Neuron (in vitro differentiated cells): ENCODE measurements at regions not wholly inside any gene's neighbourhood (a gene's known extent, or its start where the extent isn't known, plus 50 kb on each side); places are given as distances from the start of the nearest gene placed in this dataset.
"Not testable (repeated sequence)": the region's sequence is repeated elsewhere in the genome, so short reads cannot be mapped to it uniquely, and the experiment has no call there.

Experiments used
- H2AFZ ChIP-seq: one replicate; pipeline ENCODE4 v1.6.1; 2013; ENCODE audit warnings: low read depth, mild to moderate bottlenecking, inconsistent platforms, low read length, moderate library complexity
- H3K27me3 ChIP-seq: one replicate; pipeline ENCODE4 v1.6.1; 2013; ENCODE audit warnings: low read length; ENCODE audit not compliant: insufficient read depth
- H3K36me3 ChIP-seq: one replicate; pipeline ENCODE4 v1.6.1; 2013; ENCODE audit warnings: low read length; ENCODE audit not compliant: insufficient read depth
- H3K4me1 ChIP-seq: one replicate; pipeline ENCODE4 v1.6.1; 2013; ENCODE audit warnings: low read length; ENCODE audit not compliant: insufficient read depth
- H3K4me3 ChIP-seq: 2 replicates; pipeline ENCODE4 v1.5.1; 2013; ENCODE audit warnings: mild to moderate bottlenecking, low read length, moderate library complexity
- H3K9me3 ChIP-seq: one replicate; pipeline ENCODE4 v1.6.1; 2013; ENCODE audit warnings: low read length

DNA sequence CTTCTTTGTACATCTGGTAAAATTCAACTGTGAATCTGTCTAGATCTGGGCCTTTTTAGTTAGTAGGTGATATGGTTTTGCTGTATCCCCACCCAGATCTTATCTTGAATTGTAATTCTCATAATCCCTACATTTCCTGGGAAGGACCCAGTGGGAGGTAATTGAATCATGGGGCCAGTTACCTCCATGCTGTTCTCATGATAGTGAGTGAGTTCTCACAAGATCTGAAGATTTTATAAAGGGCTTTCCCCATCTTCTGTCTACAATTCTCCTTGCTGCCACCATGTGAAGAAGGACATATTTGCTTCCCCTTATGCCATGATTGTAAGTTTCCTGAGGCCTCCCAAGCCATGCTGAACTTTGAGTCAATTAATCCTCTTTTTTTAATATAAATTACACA is 410.4 kb upstream of the EPHA7 start:
- H3K9me3 ChIP-seq, H2AFZ ChIP-seq, H3K4me3 ChIP-seq, H3K36me3 ChIP-seq, H3K4me1 ChIP-seq, H3K27me3 ChIP-seq: not testable (repeated sequence)

DNA sequence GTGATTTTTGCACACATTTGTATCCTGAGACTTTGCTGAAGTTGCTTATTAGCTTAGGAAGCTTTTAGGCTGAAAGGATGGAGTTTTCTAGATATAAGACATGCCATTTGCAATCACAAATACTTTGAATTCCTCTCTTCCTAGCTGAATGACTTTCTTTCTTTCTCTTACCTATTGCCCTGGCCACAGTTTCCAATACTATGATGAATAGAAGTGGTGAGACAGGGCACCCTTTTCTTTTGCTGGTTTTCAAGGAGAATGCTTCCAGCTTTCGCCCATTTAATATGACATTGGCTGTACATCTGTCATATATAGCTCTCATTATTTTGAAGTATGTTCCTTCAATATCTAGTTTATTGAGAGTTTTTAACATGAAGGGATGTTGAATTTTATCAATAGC is 409.6 kb upstream of the EPHA7 start:
- Histone ChIP-seq H3K36me3 (no peaks in the 10 kb centered on the region), H3K4me1 (peaks cover 3% of the 10 kb centered on the region), H3K4me3 (no peak overlapping the region), H3K27me3 (no peaks in the 10 kb centered on the region), H3K9me3 (no peaks in the 10 kb centered on the region), H2AFZ (no peak overlapping the region)

DNA sequence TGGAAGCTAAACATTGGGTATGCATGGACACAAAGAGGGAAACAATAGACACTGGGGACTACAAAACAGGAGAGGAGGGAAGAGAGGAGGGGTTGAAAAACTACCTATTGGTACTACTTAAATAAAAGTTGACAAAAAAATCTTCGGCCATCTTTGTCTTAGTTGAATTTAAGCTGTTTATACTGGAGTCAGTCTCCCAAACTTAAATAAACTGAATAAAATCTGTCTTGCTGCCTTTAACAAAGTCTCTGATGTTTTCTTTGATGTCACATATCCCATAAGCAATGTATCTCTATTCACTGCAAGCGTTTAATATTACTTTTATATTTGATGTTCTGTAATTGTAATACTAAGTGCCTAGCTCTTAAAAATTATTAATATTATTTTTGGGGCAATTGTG is 409.2 kb upstream of the EPHA7 start:
- no peak overlapping the region for H3K4me3 ChIP-seq
- no peaks in the 10 kb centered on the region for H3K9me3 ChIP-seq
- peak overlapping the region; percentile 46 for H2AFZ ChIP-seq
- no peaks in the 10 kb centered on the region for H3K27me3 ChIP-seq
- no peaks in the 10 kb centered on the region for H3K36me3 ChIP-seq
- H3K4me1 ChIP-seq, result peaks cover 3% of the 10 kb centered on the region

- Histone ChIP-seq H3K36me3 (no peaks in the 10 kb centered on the region), H3K27me3 (no peaks in the 10 kb centered on the region), H3K4me3 (no peak overlapping the region), H2AFZ (no peak overlapping the region), H3K4me1 (peaks cover 3% of the 10 kb centered on the region), H3K9me3 (no peaks in the 10 kb centered on the region)
Measured at GRCh38 chr6:93827728-93828127, 408.4 kb upstream of the EPHA7 start.

GRCh38 chr6:93825950-93826349 is 406.6 kb upstream of the EPHA7 start:
- Histone ChIP-seq H3K27me3 (no peaks in the 10 kb centered on the region), H2AFZ (no peak overlapping the region), H3K4me3 (no peak overlapping the region), H3K9me3 (no peaks in the 10 kb centered on the region), H3K36me3 (no peaks in the 10 kb centered on the region), H3K4me1 (peaks cover 3% of the 10 kb centered on the region)

DNA sequence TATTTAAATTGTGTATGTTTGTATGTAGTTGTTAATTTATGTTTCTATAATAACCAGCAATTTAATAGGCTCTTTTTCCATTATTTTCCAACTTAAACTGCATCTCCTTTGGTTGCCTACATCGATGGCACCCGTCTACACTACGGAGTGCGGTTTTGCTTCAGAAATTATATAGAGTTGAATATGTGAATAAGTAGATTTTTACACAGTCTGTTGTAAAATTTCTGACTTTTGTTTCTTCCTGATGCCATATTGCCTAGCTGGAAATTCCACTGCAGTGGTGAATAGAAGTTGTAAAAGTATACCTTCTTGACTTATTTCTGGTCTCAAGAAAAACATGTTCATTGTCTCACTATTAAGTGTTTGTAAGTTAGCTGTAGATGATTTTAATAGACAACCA is 404.1 kb upstream of the EPHA7 start:
- Histone ChIP-seq H3K27me3 (no peaks in the 10 kb centered on the region), H3K9me3 (no peaks in the 10 kb centered on the region), H2AFZ (no peak overlapping the region), H3K36me3 (no peaks in the 10 kb centered on the region), H3K4me1 (no peaks in the 10 kb centered on the region), H3K4me3 (no peak overlapping the region)

- Histone ChIP-seq H3K4me1 (no peaks in the 10 kb centered on the region), H2AFZ (no peak overlapping the region), H3K36me3 (no peaks in the 10 kb centered on the region), H3K9me3 (no peaks in the 10 kb centered on the region), H3K4me3 (no peak overlapping the region), H3K27me3 (no peaks in the 10 kb centered on the region)
Measured at GRCh38 chr6:93822434-93823265, 403.3 kb upstream of the EPHA7 start.

DNA sequence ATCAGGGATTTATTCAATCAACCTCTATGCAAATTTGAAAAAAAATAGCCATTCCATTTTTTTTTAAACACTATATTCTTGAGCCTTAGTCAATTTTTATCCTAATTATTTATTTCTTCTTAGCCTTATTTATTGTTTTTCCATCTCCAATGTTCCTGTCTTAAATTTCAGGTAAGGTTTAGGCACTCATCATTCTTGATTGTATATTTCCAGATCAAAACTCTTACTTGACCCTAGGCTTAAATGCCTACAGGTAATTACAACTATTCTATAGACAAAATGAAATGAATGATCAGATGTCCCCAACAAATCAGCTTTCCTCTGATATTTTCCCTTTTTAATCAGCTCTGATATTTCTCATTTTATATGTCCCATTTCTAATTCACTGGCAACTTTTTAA is 402.6 kb upstream of the EPHA7 start:
- no peak overlapping the region for H2AFZ ChIP-seq
- H3K4me3 ChIP-seq, result no peak overlapping the region
- no peaks in the 10 kb centered on the region for H3K27me3 ChIP-seq
- no peaks in the 10 kb centered on the region for H3K36me3 ChIP-seq
- H3K4me1 ChIP-seq, result no peaks in the 10 kb centered on the region
- H3K9me3 ChIP-seq, result no peaks in the 10 kb centered on the region

DNA sequence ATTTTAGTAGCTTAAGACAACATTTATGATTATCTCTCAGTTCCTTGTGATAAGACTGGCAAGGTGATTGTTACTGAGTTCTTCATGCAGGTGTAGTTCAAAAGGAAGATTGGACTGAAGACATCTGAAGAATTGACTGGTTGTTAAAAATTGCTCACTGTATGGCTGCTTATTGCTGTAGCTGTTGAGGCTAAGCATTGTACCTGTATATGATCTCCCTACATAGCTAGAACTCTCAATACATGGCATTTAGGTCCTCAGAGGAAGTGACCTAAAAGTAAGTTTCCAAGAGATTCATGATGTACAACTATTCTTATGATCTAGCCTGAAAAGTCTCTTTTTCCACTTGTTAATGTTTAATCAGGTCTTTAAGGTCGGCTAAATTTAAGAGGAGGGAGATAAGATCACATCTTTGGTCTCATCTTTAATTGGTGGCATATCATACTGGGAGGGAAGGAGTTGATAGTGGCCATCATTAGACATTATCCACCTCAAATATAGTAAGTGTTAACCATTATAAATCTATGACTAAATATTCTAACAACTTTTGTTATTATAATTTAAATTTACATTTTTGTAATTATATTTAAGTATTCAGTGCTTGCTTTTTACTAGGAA is 401.2 kb upstream of the EPHA7 start:
- no peak overlapping the region for H3K4me3 ChIP-seq

GRCh38 chr6:93819189-93819588 is 399.8 kb upstream of the EPHA7 start:
- Histone ChIP-seq H3K9me3 (no peaks in the 10 kb centered on the region), H3K36me3 (no peaks in the 10 kb centered on the region), H3K27me3 (no peaks in the 10 kb centered on the region), H3K4me1 (no peaks in the 10 kb centered on the region), H3K4me3 (no peak overlapping the region), H2AFZ (no peak overlapping the region)

More for the DNA sequence above, 401.2 kb upstream of the EPHA7 start:
- Histone ChIP-seq H3K36me3 (no peaks in the 10 kb centered on the region), H3K9me3 (no peaks in the 10 kb centered on the region), H3K4me1 (no peaks in the 10 kb centered on the region), H2AFZ (no peak overlapping the region), H3K27me3 (no peaks in the 10 kb centered on the region)

DNA sequence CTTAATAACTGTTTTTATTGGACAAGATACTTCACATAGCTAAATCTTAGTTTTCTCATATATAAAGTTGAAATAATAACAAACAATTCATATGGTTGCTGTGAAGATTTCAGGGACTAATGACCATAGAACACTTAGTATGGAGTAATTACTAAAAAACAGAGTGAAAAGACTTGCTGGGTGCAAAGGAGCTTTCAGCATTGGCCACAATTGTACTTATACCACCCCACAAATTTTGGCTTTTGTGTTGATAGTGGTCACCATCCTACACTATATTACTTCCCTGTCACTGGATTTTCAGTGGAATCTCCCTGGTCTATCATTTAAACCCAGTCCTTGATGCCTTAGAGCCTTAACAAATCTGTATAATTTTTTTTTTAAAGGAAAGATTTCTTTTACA is 398.6 kb upstream of the EPHA7 start:
- no peaks in the 10 kb centered on the region for H3K9me3 ChIP-seq
- no peak overlapping the region for H3K4me3 ChIP-seq
- H2AFZ ChIP-seq, result no peak overlapping the region
- no peaks in the 10 kb centered on the region for H3K27me3 ChIP-seq
- no peaks in the 10 kb centered on the region for H3K36me3 ChIP-seq
- no peaks in the 10 kb centered on the region for H3K4me1 ChIP-seq

- Histone ChIP-seq H3K9me3 (peaks cover 2% of the 10 kb centered on the region), H2AFZ (no peak overlapping the region), H3K27me3 (no peaks in the 10 kb centered on the region), H3K4me1 (no peaks in the 10 kb centered on the region), H3K4me3 (no peak overlapping the region), H3K36me3 (no peaks in the 10 kb centered on the region)
Measured at GRCh38 chr6:93806409-93807270, 387.3 kb upstream of the EPHA7 start.
